ENCODE measurements at regions not wholly inside any gene's neighbourhood (a gene's known extent, or its start where the extent isn't known, plus 50 kb on each side); places are given as distances from the start of the nearest gene placed in this dataset.

- no peak overlapping the region for H3K27ac ChIP-seq
- DNase-seq = no peak
- peaks cover 0 to 8% (median 0%) of the 10 kb centered on the region in 3 donors for H3K27me3 ChIP-seq (ENCODE audit: insufficient read depth in 3 of 3, low read length in 2 of 3)
- H3K4me1 ChIP-seq = no peaks in the 10 kb centered on the region
- intact Hi-C loops (cut with DNase I) = no loop called here
- H3K9me3 ChIP-seq = no peaks in the 10 kb centered on the region
- 76 to 80% (median 78%) methylated on average over 10 of the region's 10 CpGs for WGBS, 3 donors
- H3K36me3 ChIP-seq (ENCODE audit: insufficient read depth in 1 of 2, low read depth in 1 of 2) = no peaks in the 10 kb centered on the region
- no peak for ATAC-seq
- no peak overlapping the region for H3K4me3 ChIP-seq
- TF ChIP-seq CTCF (IDR thresholded peaks at IDR 0.05) = no peak
These were observed 62.0 kb upstream of the TUNAR start for GRCh38 chr14:95814363-95815225.

- Histone ChIP-seq H3K36me3 (ENCODE audit: insufficient read depth in 1 of 2, low read depth in 1 of 2) (no peaks in the 10 kb centered on the region), H3K4me1 (no peaks in the 10 kb centered on the region), H3K9me3 (no peaks in the 10 kb centered on the region), H3K27ac (no peak overlapping the region), H3K27me3 (ENCODE audit: insufficient read depth in 3 of 3, low read length in 2 of 3) (peaks cover 0 to 8% (median 1%) of the 10 kb centered on the region in 3 donors), H3K4me3 (no peak overlapping the region)
- TF ChIP-seq CTCF (IDR thresholded peaks at IDR 0.05) = no peak
- 96 to 97% (median 96%) methylated on average over 4 of the region's 4 CpGs for WGBS, 3 donors
- intact Hi-C loops (cut with DNase I) = no loop called here
- ATAC-seq (no peak), DNase-seq (no peak)
These were observed 64.8 kb upstream of the TUNAR start for GRCh38 chr14:95811813-95812212.

GRCh38 chr14:95808371-95808770, 68.3 kb upstream of the TUNAR start:
- 91 to 98% (median 94%) methylated on average over 1 of the region's 1 CpG for WGBS, 3 donors
- H3K36me3 ChIP-seq (ENCODE audit: insufficient read depth in 1 of 2, low read depth in 1 of 2) = no peaks in the 10 kb centered on the region
- ATAC-seq = no peak

GRCh38 chr14:95796788-95797187, 79.8 kb upstream of the TUNAR start:
- ATAC-seq (no peak), DNase-seq (no peak)
- no peak for TF ChIP-seq CTCF (IDR thresholded peaks at IDR 0.05)
- no peaks in the 10 kb centered on the region for H3K36me3 ChIP-seq (ENCODE audit: insufficient read depth in 1 of 2, low read depth in 1 of 2)
- H3K4me1 ChIP-seq = no peaks in the 10 kb centered on the region
- H3K27ac ChIP-seq = no peak overlapping the region
- intact Hi-C loops (cut with DNase I) = no loop called here
- H3K27me3 ChIP-seq (ENCODE audit: insufficient read depth in 3 of 3, low read length in 2 of 3) = no peaks in the 10 kb centered on the region
- H3K4me3 ChIP-seq = no peak overlapping the region
- 59 to 79% (median 68%) methylated on average over 5 of the region's 5 CpGs for WGBS, 3 donors
- no peaks in the 10 kb centered on the region for H3K9me3 ChIP-seq

More at GRCh38 chr14:95808371-95808770, 68.3 kb upstream of the TUNAR start:
- Histone ChIP-seq H3K4me1 (no peaks in the 10 kb centered on the region), H3K4me3 (no peak overlapping the region), H3K27ac (no peak overlapping the region), H3K9me3 (peaks cover 13% of the 10 kb centered on the region), H3K27me3 (ENCODE audit: insufficient read depth in 3 of 3, low read length in 2 of 3) (peaks cover 0 to 1% (median 0%) of the 10 kb centered on the region in 3 donors)
- DNase-seq = no peak
- no peak for TF ChIP-seq CTCF (IDR thresholded peaks at IDR 0.05)
- intact Hi-C loops (cut with DNase I) = no loop called here
